CD4-positive, alpha-beta T cell (primary cell): ENCODE measurements at regions not wholly inside any gene's neighbourhood (a gene's known extent, or its start where the extent isn't known, plus 50 kb on each side); places are given as distances from the start of the nearest gene placed in this dataset.

ENCODE experiments used
- ATAC-seq: fragments of 200-7000 bp; cut with Tn5 transposase; one replicate; pipeline ENCODE4 v1.10.0; 2022; ENCODE audit warnings: mild to moderate bottlenecking; ENCODE audit not compliant: poor library complexity
- CTCF ChIA-PET: fragments of 350-600 bp; sonication (Branson Sonifier 250); formaldehyde crosslinking; loops from one replicate; lab custom pipeline; 2021; ENCODE audit warnings: antibody characterized with exemption, inconsistent platforms; lab: Charles Lee
- POLR2A ChIA-PET: fragments of 350-600 bp; sonication (Branson Sonifier 250); formaldehyde crosslinking; loops from one replicate; lab custom pipeline; 2021; ENCODE audit warnings: antibody characterized with exemption, inconsistent platforms; lab: Charles Lee
- DNase-seq, 14 experiments: peaks; one replicate each; pipeline ENCODE4 v3.0.0-alpha.2; 2013 to 2020; ENCODE audit warnings: mixed read lengths in 2 of 14
- H3K27ac ChIP-seq, 2 donors: one replicate each; pipeline versions ENCODE4 v1.5.1 to v1.7.0; 2013; ENCODE audit warnings: low read length in 2 of 2, low read depth in 1 of 2, mild to moderate bottlenecking in 1 of 2
- H3K27me3 ChIP-seq, 2 experiments: 1 replicate in 1 of 2; 2 replicates in 1 of 2; pipeline versions ENCODE4 v1.6.1 to v1.7.0; 2013; ENCODE audit warnings: low read length in 2 of 2, control low read depth in 1 of 2, mild to moderate bottlenecking in 1 of 2, moderate library complexity in 1 of 2; ENCODE audit not compliant: insufficient read depth in 2 of 2, control insufficient read depth in 1 of 2
- H3K36me3 ChIP-seq: one replicate; pipeline ENCODE4 v1.6.1; 2013; ENCODE audit warnings: low read length, control low read depth; ENCODE audit not compliant: insufficient read depth
- H3K4me1 ChIP-seq: one replicate; pipeline ENCODE4 v1.6.1; 2013; ENCODE audit warnings: low read length, control low read depth; ENCODE audit not compliant: insufficient read depth
- H3K4me3 ChIP-seq: one replicate; pipeline ENCODE4 v1.5.1; 2013; ENCODE audit warnings: mild to moderate bottlenecking, low read length, moderate library complexity
- H3K9me3 ChIP-seq, 2 experiments: 1 replicate in 1 of 2; 2 replicates in 1 of 2; pipeline versions ENCODE4 v1.6.1 to v1.7.0; 2013; ENCODE audit warnings: low read length in 2 of 2, mild to moderate bottlenecking in 2 of 2, control low read depth in 1 of 2, moderate library complexity in 1 of 2; ENCODE audit not compliant: control insufficient read depth in 1 of 2, insufficient read depth in 1 of 2
- H3K27ac Mint-ChIP-seq: one replicate; pipeline ENCODE4 v1.8.0; 2020; ENCODE audit warnings: mixed read lengths
- H3K27me3 Mint-ChIP-seq: one replicate; pipeline ENCODE4 v1.8.0; 2021; ENCODE audit warnings: mixed read lengths
- H3K36me3 Mint-ChIP-seq: one replicate; pipeline ENCODE4 v1.8.0; 2021; ENCODE audit warnings: low read depth, mixed read lengths
- H3K4me1 Mint-ChIP-seq: one replicate; pipeline ENCODE4 v1.8.0; 2021; ENCODE audit warnings: low read depth, mixed read lengths
- H3K4me3 Mint-ChIP-seq: one replicate; pipeline ENCODE4 v1.8.0; 2020; ENCODE audit warnings: mild to moderate bottlenecking, mixed read lengths
- H3K9me3 Mint-ChIP-seq: one replicate; pipeline ENCODE4 v1.8.0; 2020; ENCODE audit warnings: mixed read lengths
- CTCF ChIP-seq: fragments of 200-600 bp; IDR thresholded peaks from one replicate; pipeline ENCODE4 v1.8.0; 2022; ENCODE audit warnings: antibody characterized with exemption, mild to moderate bottlenecking
- intact Hi-C, 2 experiments: fragments of 100-400 bp; cut with DNase I in 1 of 2; cut with micrococcal nuclease in 1 of 2; formaldehyde crosslinking; loops; one replicate each; pipeline versions ENCODE4 v1.15.1 to v1.9.0; 2023 to 2025; cut with DNase I, micrococcal nuclease

DNA sequence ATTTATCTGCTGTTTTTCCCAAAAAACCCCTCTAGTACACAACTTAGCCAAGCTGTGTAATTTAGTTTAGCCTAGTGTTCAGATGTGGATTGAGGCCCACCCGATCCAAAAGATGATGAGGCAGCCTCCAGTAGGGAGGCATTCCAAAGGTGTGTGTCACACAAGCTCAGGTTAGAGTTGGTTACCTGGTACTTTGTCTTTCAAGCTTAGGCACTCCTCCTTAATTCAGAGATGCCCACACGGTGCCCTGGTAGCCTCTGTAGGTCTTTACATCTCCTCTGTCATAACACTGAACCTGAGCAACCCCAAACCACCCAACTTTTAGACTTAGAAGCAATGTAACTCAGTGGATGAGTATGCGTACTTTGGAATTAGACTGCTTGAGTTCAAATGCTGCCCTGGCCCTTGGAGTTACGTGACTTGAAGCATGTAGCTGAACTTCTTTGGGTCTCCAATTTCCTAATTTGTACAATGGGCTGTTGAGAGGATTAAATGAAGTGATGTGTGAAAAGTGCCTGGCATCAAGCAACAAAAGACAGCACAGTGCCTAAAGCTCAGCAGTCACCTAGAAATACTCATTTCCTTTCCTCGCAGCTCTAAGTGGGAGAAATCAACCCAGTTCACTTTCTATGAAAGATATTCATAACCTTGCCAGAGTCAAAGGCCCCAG, 284.6 kb upstream of the RARB start:
- intact Hi-C loops, result no loop called here
- no peaks in the 10 kb centered on the region for H3K4me1 Mint-ChIP-seq
- H3K27me3 Mint-ChIP-seq, result no peaks in the 10 kb centered on the region
- Histone ChIP-seq H3K27me3 (no peaks in the 10 kb centered on the region), H3K27ac (no peak overlapping the region), H3K4me3 (no peak overlapping the region), H3K9me3 (peaks cover 0 to 6% of the 10 kb centered on the region in 2 experiments), H3K4me1 (no peaks in the 10 kb centered on the region), H3K36me3 (no peaks in the 10 kb centered on the region)
- H3K4me3 Mint-ChIP-seq, result no peak overlapping the region
- no peaks in the 10 kb centered on the region for H3K36me3 Mint-ChIP-seq
- DNase-seq (no peak), ATAC-seq (no peak)
- no peak overlapping the region for H3K27ac Mint-ChIP-seq
- ChIA-PET CTCF (no interaction called here), POLR2A (no interaction called here)
- no peaks in the 10 kb centered on the region for H3K9me3 Mint-ChIP-seq
- no peak for TF ChIP-seq CTCF

DNA sequence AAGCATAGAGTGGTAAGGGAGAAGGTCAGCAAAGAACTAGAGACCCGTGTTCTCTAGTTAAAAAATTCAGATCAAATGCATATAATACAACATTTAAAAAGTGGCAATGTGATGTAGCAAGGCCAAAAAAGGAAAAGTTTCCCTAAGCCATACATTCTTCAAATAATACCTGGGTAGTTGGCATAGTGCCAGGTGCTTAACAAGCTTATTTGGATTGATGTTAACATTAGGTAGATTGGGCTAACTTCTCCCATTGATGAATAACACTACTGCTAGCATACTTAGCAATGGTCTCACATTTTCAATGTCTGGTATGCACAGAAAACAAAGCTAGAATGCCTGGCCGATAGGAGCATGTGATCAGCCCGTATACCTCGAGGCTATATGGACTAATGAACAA, 283.6 kb upstream of the RARB start:
- Histone ChIP-seq H3K36me3 (no peaks in the 10 kb centered on the region), H3K27me3 (no peaks in the 10 kb centered on the region), H3K4me3 (no peak overlapping the region), H3K4me1 (no peaks in the 10 kb centered on the region), H3K27ac (no peak overlapping the region), H3K9me3 (peaks cover 0 to 6% of the 10 kb centered on the region in 2 experiments)
- DNase-seq (no peak), ATAC-seq (no peak)
- Mint-ChIP-seq H3K4me1 (no peaks in the 10 kb centered on the region), H3K36me3 (no peaks in the 10 kb centered on the region), H3K27me3 (no peaks in the 10 kb centered on the region), H3K4me3 (no peak overlapping the region), H3K27ac (no peak overlapping the region), H3K9me3 (no peaks in the 10 kb centered on the region)
- CTCF ChIA-PET, result no interaction called here
- intact Hi-C loops, result no loop called here
- no peak for TF ChIP-seq CTCF
- POLR2A ChIA-PET, result no interaction called here

DNA sequence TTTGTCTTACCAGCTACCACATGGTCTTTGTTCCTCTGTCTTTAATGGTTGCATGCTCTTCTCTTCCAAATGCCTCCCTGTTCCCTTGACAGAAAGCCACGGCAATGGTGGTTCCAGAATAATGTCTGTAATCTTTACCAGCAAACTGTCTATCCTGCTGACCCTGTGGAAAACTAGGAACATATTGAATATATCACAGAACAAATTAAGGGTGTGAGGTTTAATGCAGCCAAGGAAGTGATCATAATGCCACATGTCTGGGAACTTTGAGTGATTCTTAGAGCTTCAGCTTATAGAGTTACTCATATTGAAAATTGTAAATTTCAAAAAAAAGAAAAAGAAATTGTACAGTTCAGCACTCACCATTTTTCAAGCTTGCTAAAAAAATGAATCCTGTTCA, 282.9 kb upstream of the RARB start:
- Histone ChIP-seq H3K27me3 (no peaks in the 10 kb centered on the region), H3K4me3 (no peak overlapping the region), H3K27ac (no peak overlapping the region), H3K36me3 (no peaks in the 10 kb centered on the region), H3K9me3 (peaks cover 0 to 6% of the 10 kb centered on the region in 2 experiments), H3K4me1 (no peaks in the 10 kb centered on the region)
- no peaks in the 10 kb centered on the region for H3K36me3 Mint-ChIP-seq
- CTCF ChIA-PET, result no interaction called here
- no peaks in the 10 kb centered on the region for H3K4me1 Mint-ChIP-seq
- no peak overlapping the region for H3K27ac Mint-ChIP-seq
- no peaks in the 10 kb centered on the region for H3K9me3 Mint-ChIP-seq
- no peak overlapping the region for H3K4me3 Mint-ChIP-seq
- ATAC-seq (no peak), DNase-seq (no peak)
- no peak for TF ChIP-seq CTCF
- POLR2A ChIA-PET, result no interaction called here
- no peaks in the 10 kb centered on the region for H3K27me3 Mint-ChIP-seq
- intact Hi-C loops, result no loop called here
